ENCODE measurements at regions not wholly inside any gene's neighbourhood (a gene's known extent, or its start where the extent isn't known, plus 50 kb on each side); places are given as distances from the start of the nearest gene placed in this dataset.

- no peak overlapping the region for H3K4me3 Mint-ChIP-seq
- no peaks in the 10 kb centered on the region for H3K27me3 Mint-ChIP-seq
- POLR2A ChIA-PET, result no interaction called here
- H3K27ac Mint-ChIP-seq, result no peak overlapping the region
- Histone ChIP-seq H3K27me3 (ENCODE audit: control insufficient read depth in 1 of 2, insufficient read depth in 2 of 2, low read length in 2 of 2) (no peaks in the 10 kb centered on the region), H3K9me3 (ENCODE audit: control insufficient read depth in 1 of 2, insufficient read depth in 1 of 2, low read length in 2 of 2) (no peaks in the 10 kb centered on the region), H3K4me1 (ENCODE audit: insufficient read depth, low read length) (no peaks in the 10 kb centered on the region), H3K36me3 (ENCODE audit: insufficient read depth, low read length) (no peaks in the 10 kb centered on the region), H3K4me3 (ENCODE audit: low read length) (no peak overlapping the region), H3K27ac (ENCODE audit: low read depth in 1 of 2, low read length in 2 of 2) (no peak overlapping the region)
- TF ChIP-seq CTCF (IDR thresholded peaks at IDR 0.05), result no peak
- no peaks in the 10 kb centered on the region for H3K9me3 Mint-ChIP-seq
- H3K36me3 Mint-ChIP-seq (ENCODE audit: low read depth), result no peaks in the 10 kb centered on the region
- CTCF ChIA-PET, result no interaction called here
- intact Hi-C loops (cut with DNase I, micrococcal nuclease), result no loop called here
- ATAC-seq (ENCODE audit: poor library complexity) (no peak), DNase-seq (peak in 2 of 14 experiments; percentile 3 to 15)
- no peaks in the 10 kb centered on the region for H3K4me1 Mint-ChIP-seq (ENCODE audit: low read depth)
Measured at GRCh38 chr4:162891788-162892707, 274.6 kb downstream of the NAF1 start.

GRCh38 chr4:162878096-162878495 lies 288.6 kb downstream of the NAF1 start:
- CTCF ChIA-PET, result no interaction called here
- DNase-seq (no peak), ATAC-seq (ENCODE audit: poor library complexity) (no peak)
- intact Hi-C loops (cut with DNase I, micrococcal nuclease), result no loop called here
- Mint-ChIP-seq H3K27ac (no peak overlapping the region), H3K27me3 (no peaks in the 10 kb centered on the region), H3K4me1 (ENCODE audit: low read depth) (no peaks in the 10 kb centered on the region), H3K9me3 (peaks cover 2% of the 10 kb centered on the region), H3K36me3 (ENCODE audit: low read depth) (no peaks in the 10 kb centered on the region), H3K4me3 (no peak overlapping the region)
- POLR2A ChIA-PET, result no interaction called here
- Histone ChIP-seq H3K9me3 (ENCODE audit: control insufficient read depth in 1 of 2, insufficient read depth in 1 of 2, low read length in 2 of 2) (no peaks in the 10 kb centered on the region), H3K36me3 (ENCODE audit: insufficient read depth, low read length) (no peaks in the 10 kb centered on the region), H3K27ac (ENCODE audit: low read depth in 1 of 2, low read length in 2 of 2) (no peak overlapping the region), H3K4me3 (ENCODE audit: low read length) (no peak overlapping the region), H3K4me1 (ENCODE audit: insufficient read depth, low read length) (no peaks in the 10 kb centered on the region), H3K27me3 (ENCODE audit: control insufficient read depth in 1 of 2, insufficient read depth in 2 of 2, low read length in 2 of 2) (no peaks in the 10 kb centered on the region)
- no peak for TF ChIP-seq CTCF (IDR thresholded peaks at IDR 0.05)

GRCh38 chr4:162874748-162875147 lies 291.9 kb downstream of the NAF1 start:
- ATAC-seq (ENCODE audit: poor library complexity), result no peak
- no peaks in the 10 kb centered on the region for H3K36me3 ChIP-seq (ENCODE audit: insufficient read depth, low read length)
- H3K27me3 ChIP-seq (ENCODE audit: control insufficient read depth in 1 of 2, insufficient read depth in 2 of 2, low read length in 2 of 2), result no peaks in the 10 kb centered on the region
- no peak for TF ChIP-seq CTCF (IDR thresholded peaks at IDR 0.05)
- no peak overlapping the region for H3K4me3 Mint-ChIP-seq
- H3K4me1 Mint-ChIP-seq (ENCODE audit: low read depth), result no peaks in the 10 kb centered on the region
- H3K9me3 Mint-ChIP-seq, result no peaks in the 10 kb centered on the region
- H3K27ac ChIP-seq (ENCODE audit: low read depth in 1 of 2, low read length in 2 of 2), result no peak overlapping the region
- ChIA-PET CTCF (no interaction called here), POLR2A (no interaction called here)
- no peaks in the 10 kb centered on the region for H3K36me3 Mint-ChIP-seq (ENCODE audit: low read depth)
- no peaks in the 10 kb centered on the region for H3K27me3 Mint-ChIP-seq
- intact Hi-C loops (cut with DNase I, micrococcal nuclease), result no loop called here
- H3K27ac Mint-ChIP-seq, result no peak overlapping the region
- H3K9me3 ChIP-seq (ENCODE audit: control insufficient read depth in 1 of 2, insufficient read depth in 1 of 2, low read length in 2 of 2), result no peaks in the 10 kb centered on the region
- DNase-seq, result no peak
- H3K4me3 ChIP-seq (ENCODE audit: low read length), result no peak overlapping the region
- no peaks in the 10 kb centered on the region for H3K4me1 ChIP-seq (ENCODE audit: insufficient read depth, low read length)
